Heart right ventricle (tissue), 16 donors: ENCODE measurements at regions not wholly inside any gene's neighbourhood (a gene's known extent, or its start where the extent isn't known, plus 50 kb on each side); places are given as distances from the start of the nearest gene placed in this dataset.
"Not testable (repeated sequence)": the region's sequence is repeated elsewhere in the genome, so short reads cannot be mapped to it uniquely, and the experiment has no call there.

Source experiments
- ATAC-seq, 8 donors: fragments of 200-7000 bp; cut with Tn5 transposase; one replicate each; pipeline ENCODE4 v1.9.1; 2020; ENCODE audit warnings: mild to moderate bottlenecking in 8 of 8, moderate library complexity in 8 of 8, moderate number of reproducible peaks in 1 of 8
- DNase-seq, 2 donors: peaks; one replicate each; pipeline ENCODE4 v3.0.0-alpha.2; 2020
- H3K27ac ChIP-seq, 10 donors: fragments of 200-600 bp; sonication (generic) in 2 of 10; one replicate each; pipeline versions ENCODE4 v1.5.0 to v1.8.0; 2020 to 2022; ENCODE audit warnings: mild to moderate bottlenecking in 3 of 10
- H3K27me3 ChIP-seq, 7 donors: fragments of 200-600 bp; one replicate each; pipeline ENCODE4 v1.8.0; 2021 to 2022; ENCODE audit warnings: mild to moderate bottlenecking in 2 of 7
- H3K36me3 ChIP-seq, 9 donors: fragments of 200-600 bp; sonication (generic) in 1 of 9; one replicate each; pipeline versions ENCODE4 v1.5.0 to v1.8.0; 2020 to 2022; ENCODE audit warnings: mild to moderate bottlenecking in 2 of 9
- H3K4me1 ChIP-seq, 9 donors: fragments of 200-600 bp; sonication (generic) in 1 of 9; one replicate each; pipeline versions ENCODE4 v1.5.0 to v1.8.0; 2020 to 2022; ENCODE audit warnings: mild to moderate bottlenecking in 4 of 9
- H3K4me3 ChIP-seq, 10 donors: fragments of 200-600 bp; sonication (generic) in 2 of 10; one replicate each; pipeline versions ENCODE4 v1.5.0 to v1.8.0; 2020 to 2022; ENCODE audit warnings: mild to moderate bottlenecking in 7 of 10, moderate library complexity in 2 of 10
- H3K9me3 ChIP-seq, 11 donors: fragments of 200-600 bp in 10 of 11; sonication (generic) in 2 of 11; one replicate each; pipeline versions ENCODE4 v1.5.0 to v1.8.0; 2013 to 2022; ENCODE audit warnings: mild to moderate bottlenecking in 2 of 11, control low read depth in 1 of 11, moderate library complexity in 1 of 11
- WGBS, 2 donors: extraction: QIAGEN DNeasy Blood & Tissue Kit; methylation state at CpG; one replicate each; pipeline ENCODE4 v1.1.7; 2013; ENCODE audit warnings: inconsistent platforms in 1 of 2; 5-methylcytosine and 5-hydroxymethylcytosine counted together
- intact Hi-C, 10 donors: fragments of 100-400 bp; cut with DNase I; formaldehyde crosslinking; loops; one replicate each; pipeline versions ENCODE4 v1.11.1 to v1.14.2; 2022
- TF ChIP-seq, protein P1 (sequence below), 9 donors: fragments of 200-600 bp; sonication (generic) in 2 of 9; IDR thresholded peaks; one replicate each; pipeline versions ENCODE4 v1.5.0 to v1.8.0; 2021 to 2022; ENCODE audit warnings: antibody characterized with exemption in 9 of 9, mild to moderate bottlenecking in 5 of 9, moderate library complexity in 1 of 9
- donor health status: Arrhythmogenic right ventricular cardiomyopathy.
- donor health status: ischemic (EF 13 %, LVEDD 7.1; RV severe dilation, severe dysfunction).
- donor health status: healthy with polysubstance abuse.
- donor health status: DM: no; HTN: yes; CAD: no.
- donor health status: DM: no; HTN: no; CAD: no.
- donor health status: ischemic (EF 25% LVEDD 6.9; RV normal size, moderate dysfunction).
- donor health status: ischemic (EF 25% LVEDD 5.7; RV mildly dilated, moderate dysfunction).
- donor health status: healthy.
- donor health status: DM: yes; HTN: yes; CAD: no.
- donor health status: Ischemic cardiomyopathy.
- donor health status: ischemic (EF 35%, LVEDD 5.7; RV mildly dilated, moderate dysfunction).
- donor health status: nonischemic (EF 11% LVEDD 7.7; RV severe dilation, severe dysfunction).
- donor health status: DM: yes; HTN: yes; CAD: no.
- donor health status: PGD.
- donor health status: ischemic (EF 29% LVEDD 5.4; RV normal size, mild dysfunction).
- donor health status: nonischemic (EF 23%, LVEDD 6.1; RV moderate dilation, normal function).

DNA sequence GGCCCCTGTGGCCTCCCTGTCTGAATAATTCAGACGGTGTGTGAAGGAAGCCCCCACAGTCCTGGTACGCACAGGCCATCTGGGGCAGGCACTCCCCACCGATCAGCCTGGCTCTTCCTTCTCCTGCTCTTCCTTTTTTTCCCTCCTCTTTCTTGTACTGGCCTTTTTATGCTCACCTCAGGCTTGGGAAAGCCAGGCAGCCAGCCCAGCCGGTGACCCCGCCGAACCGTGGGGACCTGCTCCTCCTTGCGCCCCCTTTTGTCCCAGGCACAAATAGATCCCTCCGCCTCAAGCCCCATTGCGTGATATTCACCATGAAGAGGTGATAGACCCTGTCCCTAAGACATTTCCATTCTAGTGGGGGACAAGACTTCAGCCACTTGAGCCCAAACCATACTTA is 80.2 kb upstream of the BRD7 start:
- Histone ChIP-seq H3K4me3 (no peak overlapping the region), H3K27me3 (peaks cover 0 to 80% (median 56%) of the 10 kb centered on the region in 7 donors), H3K4me1 (no peaks in the 10 kb centered on the region), H3K9me3 (peaks cover 0 to 4% (median 0%) of the 10 kb centered on the region in 11 donors), H3K27ac (no peak overlapping the region), H3K36me3 (no peaks in the 10 kb centered on the region)
- WGBS, 2 donors: 60 to 68% methylated on average over 10 of the region's 10 CpGs
- no peak for DNase-seq
- TF ChIP-seq, protein P1, sequence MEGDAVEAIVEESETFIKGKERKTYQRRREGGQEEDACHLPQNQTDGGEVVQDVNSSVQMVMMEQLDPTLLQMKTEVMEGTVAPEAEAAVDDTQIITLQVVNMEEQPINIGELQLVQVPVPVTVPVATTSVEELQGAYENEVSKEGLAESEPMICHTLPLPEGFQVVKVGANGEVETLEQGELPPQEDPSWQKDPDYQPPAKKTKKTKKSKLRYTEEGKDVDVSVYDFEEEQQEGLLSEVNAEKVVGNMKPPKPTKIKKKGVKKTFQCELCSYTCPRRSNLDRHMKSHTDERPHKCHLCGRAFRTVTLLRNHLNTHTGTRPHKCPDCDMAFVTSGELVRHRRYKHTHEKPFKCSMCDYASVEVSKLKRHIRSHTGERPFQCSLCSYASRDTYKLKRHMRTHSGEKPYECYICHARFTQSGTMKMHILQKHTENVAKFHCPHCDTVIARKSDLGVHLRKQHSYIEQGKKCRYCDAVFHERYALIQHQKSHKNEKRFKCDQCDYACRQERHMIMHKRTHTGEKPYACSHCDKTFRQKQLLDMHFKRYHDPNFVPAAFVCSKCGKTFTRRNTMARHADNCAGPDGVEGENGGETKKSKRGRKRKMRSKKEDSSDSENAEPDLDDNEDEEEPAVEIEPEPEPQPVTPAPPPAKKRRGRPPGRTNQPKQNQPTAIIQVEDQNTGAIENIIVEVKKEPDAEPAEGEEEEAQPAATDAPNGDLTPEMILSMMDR (IDR thresholded peaks at IDR 0.05): no peak
- ATAC-seq: no peak
- intact Hi-C loops: no loop called here

DNA sequence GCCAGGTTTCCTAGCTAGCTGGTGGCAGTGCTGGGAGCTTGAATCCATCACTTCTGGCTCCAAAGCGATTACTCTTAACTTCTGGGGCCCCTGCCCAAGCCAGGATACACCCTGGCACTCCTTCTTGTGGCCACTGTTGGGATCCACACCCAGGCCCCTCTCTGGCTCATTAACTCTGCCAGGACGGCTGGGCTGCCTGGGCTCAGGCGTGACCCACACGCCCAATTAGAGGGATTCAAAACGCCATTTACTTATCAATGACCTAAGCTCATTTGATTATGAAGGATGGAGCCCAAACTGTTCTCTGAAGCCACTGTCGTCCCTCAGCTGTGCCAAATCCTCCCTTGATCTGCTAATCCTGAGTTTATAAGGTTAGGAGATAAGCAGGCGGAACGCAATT is 79.7 kb upstream of the BRD7 start:
- Histone ChIP-seq H3K36me3 (no peaks in the 10 kb centered on the region), H3K27me3 (peaks cover 0 to 81% (median 56%) of the 10 kb centered on the region in 7 donors), H3K4me3 (no peak overlapping the region), H3K27ac (no peak overlapping the region), H3K9me3 (peaks cover 0 to 4% (median 0%) of the 10 kb centered on the region in 11 donors), H3K4me1 (no peaks in the 10 kb centered on the region)
- intact Hi-C loops: no loop called here
- TF ChIP-seq, protein P1 (IDR thresholded peaks at IDR 0.05): no peak
- 35 to 38% methylated on average over 8 of the region's 8 CpGs for WGBS, 2 donors
- DNase-seq (no peak), ATAC-seq (no peak)

DNA sequence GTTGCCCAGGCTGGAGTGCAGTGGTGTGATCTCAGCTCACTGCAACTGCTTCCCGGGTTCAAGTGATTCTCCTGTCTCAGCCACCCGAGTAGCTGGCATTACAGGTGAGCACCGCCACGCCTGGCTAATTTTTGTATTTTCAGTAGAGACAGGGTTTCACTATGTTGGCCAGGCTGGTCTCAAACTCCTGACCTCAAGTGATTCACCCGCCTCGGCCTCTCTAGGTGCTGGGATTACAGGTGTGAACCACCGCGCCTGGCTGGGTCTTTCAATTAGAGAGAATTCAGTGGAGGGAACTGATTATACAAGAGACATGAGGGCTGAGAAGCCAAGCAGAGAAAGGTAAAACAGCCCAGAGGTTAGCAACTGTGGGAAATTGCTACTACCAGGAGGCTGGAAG is 78.6 kb upstream of the BRD7 start:
- H3K4me1 ChIP-seq, intact Hi-C loops, H3K36me3 ChIP-seq, DNase-seq, H3K27ac ChIP-seq, ATAC-seq, H3K9me3 ChIP-seq, H3K4me3 ChIP-seq: not testable (repeated sequence)
- WGBS, 2 donors: 78 to 83% methylated on average over 8 of the region's 8 CpGs
- peaks cover 0 to 83% (median 54%) of the 10 kb centered on the region in 7 donors for H3K27me3 ChIP-seq

DNA sequence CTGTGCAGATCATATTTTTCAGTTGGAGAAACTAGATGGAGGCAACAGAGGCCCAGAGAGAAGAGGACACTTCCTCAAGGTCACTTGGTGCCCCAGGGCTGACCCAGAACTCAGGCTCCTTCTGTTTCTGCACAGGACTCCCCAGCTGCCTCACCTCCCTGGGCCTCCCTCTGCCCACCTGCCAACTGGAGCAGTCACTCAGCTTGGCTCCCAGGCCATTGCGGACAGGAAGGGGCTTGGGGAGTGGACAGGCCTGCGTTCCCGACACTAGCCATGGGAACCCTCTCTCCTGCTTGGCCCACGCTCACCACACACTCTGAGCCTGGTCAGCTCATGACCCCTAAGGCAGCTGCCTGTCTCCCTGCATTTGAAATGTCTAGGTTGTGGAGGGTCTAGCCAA is 78.1 kb upstream of the BRD7 start:
- Histone ChIP-seq H3K4me3 (no peak overlapping the region), H3K4me1 (no peaks in the 10 kb centered on the region), H3K9me3 (peaks cover 0 to 12% (median 5%) of the 10 kb centered on the region in 11 donors), H3K27me3 (peaks cover 0 to 83% (median 49%) of the 10 kb centered on the region in 7 donors), H3K27ac (no peak overlapping the region), H3K36me3 (no peaks in the 10 kb centered on the region)
- ATAC-seq: no peak
- DNase-seq: no peak
- intact Hi-C loops: no loop called here
- 82 to 87% methylated on average over 4 of the region's 4 CpGs for WGBS, 2 donors
- TF ChIP-seq, protein P1 (IDR thresholded peaks at IDR 0.05): no peak

DNA sequence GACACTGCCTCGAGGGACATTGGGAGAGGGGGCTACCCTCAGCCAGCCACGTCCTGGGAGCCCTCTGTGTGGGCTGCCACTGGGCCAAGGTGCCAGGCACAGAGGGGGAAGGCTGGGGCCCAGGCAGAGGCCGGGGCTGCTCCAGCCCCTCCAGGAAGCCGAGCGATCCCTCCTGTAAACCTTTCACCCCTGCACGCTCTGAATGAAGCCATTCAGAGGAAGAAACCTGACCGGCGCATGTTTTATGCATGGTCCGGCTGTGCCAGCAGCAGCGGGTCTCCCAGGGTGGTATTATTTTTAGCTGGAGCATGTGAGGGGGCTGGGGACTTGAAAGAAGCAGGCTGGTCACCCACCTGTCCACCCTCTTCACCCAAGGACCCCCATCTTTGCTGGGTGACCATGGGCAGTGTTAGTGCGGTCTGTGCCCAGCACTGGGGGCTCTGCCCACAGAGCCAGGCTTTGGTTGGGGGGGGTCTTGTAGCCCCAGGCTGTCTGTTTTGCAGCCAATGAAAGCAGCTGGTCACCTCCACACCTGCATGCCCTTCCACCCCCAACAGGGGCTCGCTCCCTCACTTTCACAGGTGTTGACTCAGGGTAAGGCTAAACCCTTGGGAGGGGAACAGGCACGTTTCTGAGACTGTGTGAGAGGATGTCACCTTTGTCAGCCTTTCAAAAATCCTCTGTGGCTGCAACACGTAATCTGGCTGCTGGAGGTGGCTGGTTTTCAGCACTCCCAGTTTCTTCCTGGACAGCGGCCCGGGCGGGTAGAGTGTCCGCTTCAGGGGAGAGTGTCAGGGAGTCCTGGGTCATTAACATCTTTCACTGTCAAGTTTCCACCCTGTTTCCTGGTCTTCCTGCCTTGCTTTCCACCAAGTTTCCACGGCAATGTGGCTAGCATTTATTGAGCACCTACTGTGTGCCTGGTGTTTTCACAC is 77.1 kb upstream of the BRD7 start:
- 43 to 57% methylated on average over 19 of the region's 19 CpGs for WGBS, 2 donors
- Histone ChIP-seq H3K36me3 (no peaks in the 10 kb centered on the region), H3K9me3 (peaks cover 0 to 21% (median 12%) of the 10 kb centered on the region in 11 donors), H3K27me3 (peaks cover 0 to 79% (median 49%) of the 10 kb centered on the region in 7 donors), H3K4me1 (no peaks in the 10 kb centered on the region), H3K4me3 (no peak overlapping the region), H3K27ac (no peak overlapping the region)
- ATAC-seq (no peak), DNase-seq (no peak)
- intact Hi-C loops: no loop called here
- TF ChIP-seq, protein P1 (IDR thresholded peaks at IDR 0.05): no peak
